B cell (primary cell): ENCODE measurements at regions not wholly inside any gene's neighbourhood (a gene's known extent, or its start where the extent isn't known, plus 50 kb on each side); places are given as distances from the start of the nearest gene placed in this dataset.

Experiments used
- EZH2 ChIP-seq: IDR thresholded peaks from 2 replicates; pipeline ENCODE4 v1.6.1; 2012; ENCODE audit warnings: borderline replicate concordance, low read depth, mild to moderate bottlenecking, moderate library complexity, low read length; ENCODE audit not compliant: insufficient read depth, poor library complexity, severe bottlenecking
- TF ChIP-seq, protein P1 (sequence below): fragments of 200-600 bp; IDR thresholded peaks from one replicate; pipeline ENCODE4 v1.8.0; 2022; ENCODE audit warnings: antibody characterized with exemption, mild to moderate bottlenecking

DNA sequence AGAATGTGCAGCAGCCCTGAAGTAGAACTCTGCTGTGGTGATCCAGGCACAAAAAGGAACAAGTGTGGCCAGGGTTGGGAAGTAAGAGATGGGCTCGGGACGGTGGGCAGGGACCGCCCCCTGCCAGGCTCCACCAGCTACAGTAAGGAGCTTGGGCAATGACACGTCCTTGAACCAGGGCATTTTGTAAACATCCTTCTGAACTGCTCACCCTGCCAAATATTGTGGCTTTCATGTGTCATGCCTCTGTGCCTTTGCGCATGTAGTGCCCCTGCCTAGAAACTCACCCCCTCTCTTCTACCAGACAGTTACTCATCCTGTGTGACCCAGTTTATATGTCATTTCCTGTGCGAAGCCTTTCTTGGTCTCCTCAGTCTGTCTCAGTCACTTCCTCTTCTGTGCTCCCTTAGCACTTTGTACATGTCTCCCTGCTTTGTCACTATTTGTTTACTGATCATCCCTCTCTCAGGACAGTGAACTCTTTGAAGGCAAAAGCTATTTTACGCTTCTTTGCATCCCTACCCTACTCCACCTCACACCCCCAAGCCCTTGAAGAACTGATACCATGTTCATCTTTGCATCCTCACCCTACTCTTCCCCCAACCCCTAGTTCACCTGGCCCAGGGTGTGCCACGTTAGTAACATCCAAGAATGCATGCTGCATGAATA is 108.9 kb upstream of the PLEKHG7 start:
- TF ChIP-seq, protein P1, sequence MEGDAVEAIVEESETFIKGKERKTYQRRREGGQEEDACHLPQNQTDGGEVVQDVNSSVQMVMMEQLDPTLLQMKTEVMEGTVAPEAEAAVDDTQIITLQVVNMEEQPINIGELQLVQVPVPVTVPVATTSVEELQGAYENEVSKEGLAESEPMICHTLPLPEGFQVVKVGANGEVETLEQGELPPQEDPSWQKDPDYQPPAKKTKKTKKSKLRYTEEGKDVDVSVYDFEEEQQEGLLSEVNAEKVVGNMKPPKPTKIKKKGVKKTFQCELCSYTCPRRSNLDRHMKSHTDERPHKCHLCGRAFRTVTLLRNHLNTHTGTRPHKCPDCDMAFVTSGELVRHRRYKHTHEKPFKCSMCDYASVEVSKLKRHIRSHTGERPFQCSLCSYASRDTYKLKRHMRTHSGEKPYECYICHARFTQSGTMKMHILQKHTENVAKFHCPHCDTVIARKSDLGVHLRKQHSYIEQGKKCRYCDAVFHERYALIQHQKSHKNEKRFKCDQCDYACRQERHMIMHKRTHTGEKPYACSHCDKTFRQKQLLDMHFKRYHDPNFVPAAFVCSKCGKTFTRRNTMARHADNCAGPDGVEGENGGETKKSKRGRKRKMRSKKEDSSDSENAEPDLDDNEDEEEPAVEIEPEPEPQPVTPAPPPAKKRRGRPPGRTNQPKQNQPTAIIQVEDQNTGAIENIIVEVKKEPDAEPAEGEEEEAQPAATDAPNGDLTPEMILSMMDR = no peak
- TF ChIP-seq EZH2 = no peak
